ENCODE measurements at regions not wholly inside any gene's neighbourhood (a gene's known extent, or its start where the extent isn't known, plus 50 kb on each side); places are given as distances from the start of the nearest gene placed in this dataset.

DNA sequence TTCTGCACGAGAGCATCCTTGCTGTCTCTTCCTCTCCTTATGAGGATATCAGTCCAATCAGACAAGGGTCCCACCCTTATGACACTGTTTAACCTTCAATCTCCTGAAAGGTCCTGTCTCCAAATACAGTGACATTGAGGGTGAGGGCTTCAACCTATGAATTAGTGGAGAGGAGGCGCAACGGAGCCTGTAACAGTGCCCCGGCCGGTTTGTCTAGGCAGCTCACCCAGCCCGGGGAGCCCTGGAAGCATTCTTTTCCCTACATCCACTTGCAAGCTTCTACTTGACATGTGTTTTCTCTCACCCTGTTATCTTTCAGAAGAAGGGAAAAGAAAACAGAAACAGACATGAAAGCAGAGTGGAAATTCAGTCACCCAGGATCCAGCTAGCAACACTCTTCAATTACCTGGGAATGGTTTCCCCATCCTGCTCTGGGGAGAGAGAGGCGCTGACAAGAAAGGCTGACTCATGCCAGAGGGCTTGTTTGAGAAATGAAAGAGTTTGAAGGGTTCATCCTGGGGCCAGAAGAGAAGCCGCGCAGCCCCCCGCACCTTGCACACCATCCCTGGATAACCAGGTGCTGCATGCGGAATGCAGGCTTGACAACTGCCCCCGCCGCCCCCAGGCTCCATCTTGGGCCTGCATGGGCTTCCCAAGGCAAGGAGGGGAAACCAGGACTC lies 394.9 kb downstream of the NPHP4 start:
- TF ChIP-seq, protein P1, sequence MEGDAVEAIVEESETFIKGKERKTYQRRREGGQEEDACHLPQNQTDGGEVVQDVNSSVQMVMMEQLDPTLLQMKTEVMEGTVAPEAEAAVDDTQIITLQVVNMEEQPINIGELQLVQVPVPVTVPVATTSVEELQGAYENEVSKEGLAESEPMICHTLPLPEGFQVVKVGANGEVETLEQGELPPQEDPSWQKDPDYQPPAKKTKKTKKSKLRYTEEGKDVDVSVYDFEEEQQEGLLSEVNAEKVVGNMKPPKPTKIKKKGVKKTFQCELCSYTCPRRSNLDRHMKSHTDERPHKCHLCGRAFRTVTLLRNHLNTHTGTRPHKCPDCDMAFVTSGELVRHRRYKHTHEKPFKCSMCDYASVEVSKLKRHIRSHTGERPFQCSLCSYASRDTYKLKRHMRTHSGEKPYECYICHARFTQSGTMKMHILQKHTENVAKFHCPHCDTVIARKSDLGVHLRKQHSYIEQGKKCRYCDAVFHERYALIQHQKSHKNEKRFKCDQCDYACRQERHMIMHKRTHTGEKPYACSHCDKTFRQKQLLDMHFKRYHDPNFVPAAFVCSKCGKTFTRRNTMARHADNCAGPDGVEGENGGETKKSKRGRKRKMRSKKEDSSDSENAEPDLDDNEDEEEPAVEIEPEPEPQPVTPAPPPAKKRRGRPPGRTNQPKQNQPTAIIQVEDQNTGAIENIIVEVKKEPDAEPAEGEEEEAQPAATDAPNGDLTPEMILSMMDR (conservative IDR thresholded peaks at IDR 0.05; ENCODE audit: low read depth, low read length), result no peak
- TF ChIP-seq EZH2 (IDR thresholded peaks at IDR 0.05; ENCODE audit: low read length, unreplicated experiment) (no peak), EZH2phosphoT487 (IDR thresholded peaks at IDR 0.05; ENCODE audit: borderline replicate concordance, low read length) (no peak)
